Tibial nerve (tissue), 4 donors: ENCODE measurements at regions not wholly inside any gene's neighbourhood (a gene's known extent, or its start where the extent isn't known, plus 50 kb on each side); places are given as distances from the start of the nearest gene placed in this dataset.

Experiments used
- DNase-seq, 2 donors: peaks; one replicate each; pipeline ENCODE4 v3.0.0-alpha.2; 2019; ENCODE audit warnings: low spot score in 2 of 2
- H3K27ac ChIP-seq, 4 donors: fragments of 200-600 bp; sonication (generic) in 3 of 4; one replicate each; pipeline ENCODE4 v1.5.1; 2017 to 2019; ENCODE audit warnings: mild to moderate bottlenecking in 1 of 4
- H3K27me3 ChIP-seq, 2 donors: fragments of 200-600 bp; sonication (generic) in 1 of 2; one replicate each; pipeline versions ENCODE4 v1.5.1 to v1.6.0; 2017 to 2019
- H3K36me3 ChIP-seq, 3 donors: fragments of 200-600 bp; sonication (generic); one replicate each; pipeline ENCODE4 v1.5.1; 2018 to 2019
- H3K4me1 ChIP-seq, 4 donors: fragments of 200-600 bp; sonication (generic) in 3 of 4; one replicate each; pipeline ENCODE4 v1.5.1; 2017 to 2019
- H3K4me3 ChIP-seq, 4 donors: fragments of 200-600 bp; sonication (generic) in 3 of 4; one replicate each; pipeline ENCODE4 v1.5.1; 2017 to 2019; ENCODE audit warnings: mild to moderate bottlenecking in 1 of 4, moderate library complexity in 1 of 4
- H3K9me3 ChIP-seq, 4 donors: fragments of 200-600 bp; sonication (generic) in 3 of 4; one replicate each; pipeline ENCODE4 v1.5.1; 2017 to 2019
- CTCF ChIP-seq, 5 experiments: fragments of 200-600 bp in 3 of 5; fragments of 450-650 bp in 2 of 5; sonication (generic) in 3 of 5; IDR thresholded peaks; one replicate each; pipeline ENCODE4 v1.5.1; 2016 to 2019; ENCODE audit warnings: antibody characterized with exemption in 5 of 5, mild to moderate bottlenecking in 3 of 5, moderate library complexity in 2 of 5
- EP300 ChIP-seq, 2 donors: sonication (generic); formaldehyde crosslinking; IDR thresholded peaks; one replicate each; pipeline ENCODE4 v1.6.1; 2017; ENCODE audit warnings: antibody characterized with exemption in 2 of 2, mild to moderate bottlenecking in 1 of 2
- POLR2A ChIP-seq, 2 donors: fragments of 450-650 bp; IDR thresholded peaks; one replicate each; pipeline ENCODE4 v1.6.1; 2017; ENCODE audit warnings: antibody characterized with exemption in 2 of 2, mild to moderate bottlenecking in 2 of 2, moderate library complexity in 2 of 2
- WGBS, 2 donors: methylation state at CpG; one replicate each; pipeline ENCODE4 v1.1.5; 2018; 5-methylcytosine and 5-hydroxymethylcytosine counted together

DNA sequence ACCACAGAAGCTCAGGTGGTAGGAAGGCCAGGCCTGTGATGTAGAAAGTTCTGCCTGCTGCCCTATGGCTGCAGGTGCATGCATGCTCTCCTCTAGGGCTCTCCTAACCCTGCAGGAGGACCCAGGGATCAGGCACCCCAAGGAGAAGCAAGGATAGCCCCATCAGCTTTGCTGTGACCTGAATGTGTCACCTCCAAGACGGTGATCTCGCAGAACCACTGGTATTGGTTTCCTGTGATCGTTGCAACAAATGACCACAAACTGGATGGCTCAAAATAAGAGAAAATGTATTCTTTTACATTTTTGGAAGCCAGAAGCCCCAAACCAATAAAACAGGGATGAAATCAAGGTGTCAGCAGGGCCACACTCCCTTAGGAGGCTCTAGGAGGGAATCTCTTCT lies 327.3 kb downstream of the BCL11A start:
- Histone ChIP-seq H3K4me1 (no peaks in the 10 kb centered on the region), H3K4me3 (no peak overlapping the region), H3K27ac (no peak overlapping the region), H3K36me3 (no peaks in the 10 kb centered on the region), H3K27me3 (no peaks in the 10 kb centered on the region), H3K9me3 (peaks cover 0 to 1% (median 0%) of the 10 kb centered on the region in 4 donors)
- DNase-seq: no peak
- 88 to 92% methylated on average over 3 of the region's 3 CpGs for WGBS, 2 donors
- TF ChIP-seq POLR2A (IDR thresholded peaks at IDR 0.05) (no peak), EP300 (IDR thresholded peaks at IDR 0.05) (no peak), CTCF (IDR thresholded peaks at IDR 0.05) (no peak)

DNA sequence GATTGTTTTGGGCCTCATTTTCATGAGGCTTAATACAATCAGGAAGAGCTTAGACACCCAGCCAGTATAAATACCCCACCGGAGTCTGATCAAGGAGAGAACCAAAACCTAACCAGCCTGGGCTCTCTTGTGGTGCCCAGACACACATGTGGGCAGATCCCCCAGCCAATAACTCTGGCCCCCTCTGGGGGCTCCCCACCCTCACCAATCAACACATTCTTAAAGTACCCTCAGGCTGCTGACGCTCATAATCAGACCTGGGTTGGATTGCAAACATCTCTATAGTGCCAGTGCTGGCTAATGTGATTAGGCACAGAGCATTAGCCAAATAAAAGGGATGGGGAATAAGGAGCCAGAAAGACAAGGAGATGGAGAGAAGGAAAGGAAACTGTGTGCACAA lies 329.6 kb downstream of the BCL11A start:
- TF ChIP-seq CTCF (IDR thresholded peaks at IDR 0.05): no peak
- no peak for TF ChIP-seq EP300 (IDR thresholded peaks at IDR 0.05)
- no peak for TF ChIP-seq POLR2A (IDR thresholded peaks at IDR 0.05)
- no peaks in the 10 kb centered on the region for H3K9me3 ChIP-seq
- H3K27me3 ChIP-seq: no peaks in the 10 kb centered on the region
- H3K4me3 ChIP-seq: no peak overlapping the region
- no peaks in the 10 kb centered on the region for H3K36me3 ChIP-seq
- no peak overlapping the region for H3K27ac ChIP-seq
- 73 to 87% methylated on average over 2 of the region's 2 CpGs for WGBS, 2 donors
- DNase-seq: no peak
- no peaks in the 10 kb centered on the region for H3K4me1 ChIP-seq

DNA sequence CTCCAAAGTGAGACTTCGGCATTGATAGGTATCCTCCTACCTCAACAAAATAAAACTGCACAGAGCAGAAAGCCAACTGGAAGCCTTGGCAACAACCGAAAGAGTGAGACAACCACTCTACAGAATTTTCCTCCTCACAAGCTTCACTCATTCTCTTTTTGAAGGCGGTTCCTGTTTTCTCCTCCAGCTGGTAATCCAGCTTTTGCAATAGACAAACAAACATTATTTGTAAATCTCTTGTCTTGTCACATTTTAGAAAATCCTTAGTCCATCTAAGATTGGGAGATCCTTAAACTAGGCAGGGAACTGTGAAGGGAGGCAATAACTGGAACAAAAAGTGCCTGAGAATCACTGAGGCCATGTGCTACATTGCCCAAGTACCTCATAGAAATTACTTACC lies 332.4 kb downstream of the BCL11A start:
- H3K4me1 ChIP-seq: no peaks in the 10 kb centered on the region
- no peak overlapping the region for H3K27ac ChIP-seq
- 92 to 95% methylated on average over 3 of the region's 3 CpGs for WGBS, 2 donors
- H3K9me3 ChIP-seq: no peaks in the 10 kb centered on the region
- TF ChIP-seq POLR2A (IDR thresholded peaks at IDR 0.05) (no peak), CTCF (IDR thresholded peaks at IDR 0.05) (no peak), EP300 (IDR thresholded peaks at IDR 0.05) (no peak)
- H3K36me3 ChIP-seq: no peaks in the 10 kb centered on the region
- no peaks in the 10 kb centered on the region for H3K27me3 ChIP-seq
- no peak overlapping the region for H3K4me3 ChIP-seq
- DNase-seq: no peak

GRCh38 chr2:60219536-60219935 lies 333.9 kb downstream of the BCL11A start:
- DNase-seq: no peak
- Histone ChIP-seq H3K4me3 (no peak overlapping the region), H3K27me3 (no peaks in the 10 kb centered on the region), H3K9me3 (no peaks in the 10 kb centered on the region), H3K27ac (no peak overlapping the region), H3K4me1 (peaks cover 0 to 9% (median 0%) of the 10 kb centered on the region in 4 donors), H3K36me3 (no peaks in the 10 kb centered on the region)
- TF ChIP-seq EP300 (IDR thresholded peaks at IDR 0.05) (no peak), POLR2A (IDR thresholded peaks at IDR 0.05) (no peak)
- 79 to 80% methylated on average over 6 of the region's 6 CpGs for WGBS, 2 donors

GRCh38 chr2:60216452-60216995 lies 336.9 kb downstream of the BCL11A start:
- H3K4me3 ChIP-seq: no peak overlapping the region
- peaks cover 0 to 9% (median 0%) of the 10 kb centered on the region in 4 donors for H3K4me1 ChIP-seq
- 72 to 76% methylated on average over 4 of the region's 4 CpGs for WGBS, 2 donors
- no peaks in the 10 kb centered on the region for H3K36me3 ChIP-seq
- no peak for DNase-seq
- TF ChIP-seq EP300 (IDR thresholded peaks at IDR 0.05) (no peak), CTCF (IDR thresholded peaks at IDR 0.05) (no peak), POLR2A (IDR thresholded peaks at IDR 0.05) (no peak)
- no peaks in the 10 kb centered on the region for H3K9me3 ChIP-seq
- no peaks in the 10 kb centered on the region for H3K27me3 ChIP-seq
- no peak overlapping the region for H3K27ac ChIP-seq
